IMR-90 (cell line): ENCODE measurements at regions not wholly inside any gene's neighbourhood (a gene's known extent, or its start where the extent isn't known, plus 50 kb on each side); places are given as distances from the start of the nearest gene placed in this dataset.

Source experiments
- ATAC-seq: fragments of 200-7000 bp; cut with Tn5 transposase; 2 replicates; pipeline ENCODE4 v1.9.1; 2020; ENCODE audit warnings: low read depth, mild to moderate bottlenecking, moderate library complexity
- BruUV-seq: library from RNA; stranded (reverse); fragments of 400-500 nt; replicated peaks from 2 replicates; lab custom pipeline; 2021; lab: Mats Ljungman, UMichigan
- CTCF ChIA-PET: fragments of 300-600 bp; formaldehyde crosslinking; extraction: SDS; loops from one replicate; lab custom pipeline; 2021; ENCODE audit warnings: antibody characterized with exemption; lab: Yijun Ruan, JAX
- POLR2A ChIA-PET: fragments of 300-600 bp; sonication (Branson Sonifier 250); formaldehyde crosslinking; loops from one replicate; lab custom pipeline; 2022; ENCODE audit warnings: antibody characterized with exemption; ENCODE audit not compliant: unreplicated experiment; lab: Charles Lee
- DNase-seq: peaks from one replicate; pipeline ENCODE4 v3.0.0; 2013
- H2AFZ ChIP-seq: replicated peaks from 2 replicates; pipeline ENCODE3; 2013; ENCODE audit warnings: low read length, mild to moderate bottlenecking; ENCODE audit not compliant: poor library complexity
- H2AK5ac ChIP-seq: 2 replicates; pipeline ENCODE4 v1.6.1; 2013; ENCODE audit warnings: low read depth, low read length, inconsistent platforms
- H2AK9ac ChIP-seq: replicated peaks from 2 replicates; pipeline ENCODE3; 2013; ENCODE audit warnings: mild to moderate bottlenecking, low read depth, low read length, moderate library complexity; ENCODE audit not compliant: poor library complexity
- H2BK120ac ChIP-seq: 2 replicates; pipeline ENCODE4 v1.6.1; 2013; ENCODE audit warnings: low read depth, low read length, inconsistent platforms
- H2BK15ac ChIP-seq: 3 replicates; pipeline ENCODE4 v1.6.1; 2013; ENCODE audit warnings: low read depth, low read length, inconsistent platforms
- H2BK20ac ChIP-seq: 2 replicates; pipeline ENCODE4 v1.6.1; 2013; ENCODE audit warnings: low read depth, mild to moderate bottlenecking, inconsistent platforms, low read length, moderate library complexity
- H2BK5ac ChIP-seq: 2 replicates; pipeline ENCODE4 v1.6.1; 2013; ENCODE audit warnings: mild to moderate bottlenecking, low read depth, low read length, inconsistent platforms; ENCODE audit not compliant: poor library complexity, severe bottlenecking
- H3K14ac ChIP-seq: replicated peaks from 2 replicates; pipeline ENCODE4 v1.6.1; 2013; ENCODE audit warnings: low read depth, low read length, inconsistent platforms
- H3K18ac ChIP-seq: 2 replicates; pipeline ENCODE4 v1.6.1; 2013; ENCODE audit warnings: low read depth, low read length, control low read depth
- H3K23ac ChIP-seq: 2 replicates; pipeline ENCODE4 v1.6.1; 2013; ENCODE audit warnings: low read depth, low read length, inconsistent platforms
- H3K27ac ChIP-seq: 2 replicates; pipeline ENCODE4 v1.5.1; 2013; ENCODE audit warnings: mild to moderate bottlenecking, control low read depth, low read length; ENCODE audit not compliant: insufficient read depth
- H3K27me3 ChIP-seq: 2 replicates; pipeline ENCODE4 v1.6.1; 2013; ENCODE audit warnings: low read length; ENCODE audit not compliant: control insufficient read depth, insufficient read depth
- H3K36me3 ChIP-seq: 2 replicates; pipeline ENCODE4 v1.6.1; 2013; ENCODE audit warnings: low read length, mixed read lengths; ENCODE audit not compliant: control insufficient read depth, insufficient read depth
- H3K4ac ChIP-seq: 2 replicates; pipeline ENCODE4 v1.6.1; 2013; ENCODE audit warnings: low read depth, low read length, inconsistent platforms
- H3K4me1 ChIP-seq: 2 replicates; pipeline ENCODE4 v1.6.1; 2013; ENCODE audit warnings: low read length, mixed read lengths; ENCODE audit not compliant: control insufficient read depth, insufficient read depth
- H3K4me2 ChIP-seq: 2 replicates; pipeline ENCODE4 v1.6.1; 2013; ENCODE audit warnings: low read depth, mild to moderate bottlenecking, control low read depth, low read length, moderate library complexity
- H3K4me3 ChIP-seq: 2 replicates; pipeline ENCODE4 v1.5.1; 2013; ENCODE audit warnings: low read depth, mild to moderate bottlenecking, control low read depth, low read length, moderate library complexity; ENCODE audit not compliant: insufficient read depth
- H3K56ac ChIP-seq: 2 replicates; pipeline ENCODE4 v1.6.1; 2013; ENCODE audit warnings: low read length, inconsistent platforms; ENCODE audit not compliant: insufficient read depth; ENCODE audit errors: extremely low read depth
- H3K79me1 ChIP-seq, 2 experiments: 2 replicates each; pipeline ENCODE4 v1.6.1; 2013; ENCODE audit warnings: low read length in 2 of 2, inconsistent platforms in 1 of 2, low read depth in 1 of 2
- H3K9ac ChIP-seq: 2 replicates; pipeline ENCODE4 v1.6.1; 2013; ENCODE audit warnings: low read depth, low read length, control low read depth
- H3K9me1 ChIP-seq: 2 replicates; pipeline ENCODE4 v1.6.1; 2013; ENCODE audit warnings: low read length, inconsistent platforms; ENCODE audit not compliant: insufficient read depth
- H3K9me3 ChIP-seq: 2 replicates; pipeline ENCODE4 v1.6.1; 2013; ENCODE audit warnings: low read length; ENCODE audit not compliant: control insufficient read depth, insufficient read depth
- H4K20me1 ChIP-seq: 2 replicates; pipeline ENCODE4 v1.6.1; 2013; ENCODE audit warnings: low read length, inconsistent platforms; ENCODE audit not compliant: insufficient read depth
- H4K5ac ChIP-seq: 2 replicates; pipeline ENCODE4 v1.6.1; 2013; ENCODE audit warnings: mild to moderate bottlenecking, low read depth, low read length, control low read depth
- H4K8ac ChIP-seq, 2 experiments: 2 replicates each; pipeline ENCODE4 v1.6.1; 2013; ENCODE audit warnings: low read depth in 2 of 2, low read length in 2 of 2, control low read depth in 1 of 2, inconsistent platforms in 1 of 2
- H4K91ac ChIP-seq: 2 replicates; pipeline ENCODE4 v1.6.1; 2013; ENCODE audit warnings: low read depth, low read length, inconsistent platforms; ENCODE audit not compliant: insufficient read depth
- BHLHE40 ChIP-seq: fragments of 150-350 bp; IDR thresholded peaks from 2 replicates; pipeline ENCODE4 v1.6.1; 2016; ENCODE audit warnings: mild to moderate bottlenecking, low read depth, low read length
- CHD1 ChIP-seq: IDR thresholded peaks from 2 replicates; pipeline ENCODE4 v1.6.1; 2012; ENCODE audit warnings: low read depth, low read length, improper control_type of control experiment
- CTCF ChIP-seq: conservative IDR thresholded peaks from 2 replicates; pipeline ENCODE4 v1.5.1; 2012; ENCODE audit warnings: mild to moderate bottlenecking, low read depth, low read length, improper control_type of control experiment
- ELK1 ChIP-seq: fragments of 150-350 bp; IDR thresholded peaks from 2 replicates; pipeline ENCODE4 v1.6.1; 2016; ENCODE audit warnings: low read depth, mild to moderate bottlenecking, low read length, moderate library complexity, borderline replicate concordance
- MAFK ChIP-seq: IDR thresholded peaks from 2 replicates; pipeline ENCODE4 v1.6.1; 2012; ENCODE audit warnings: low read depth, low read length, improper control_type of control experiment
- MAZ ChIP-seq: IDR thresholded peaks from 2 replicates; pipeline ENCODE4 v1.6.1; 2012; ENCODE audit warnings: low read depth, mild to moderate bottlenecking, low read length, improper control_type of control experiment, moderate library complexity, borderline replicate concordance
- MXI1 ChIP-seq: IDR thresholded peaks from 2 replicates; pipeline ENCODE4 v1.6.1; 2012; ENCODE audit warnings: low read depth, mild to moderate bottlenecking, low read length, moderate library complexity, borderline replicate concordance
- NFE2L2 ChIP-seq: fragments of 150-350 bp; IDR thresholded peaks from 2 replicates; pipeline ENCODE4 v1.6.1; 2016; ENCODE audit warnings: low read depth, mild to moderate bottlenecking, low read length
- POLR2A ChIP-seq: IDR thresholded peaks from 2 replicates; pipeline ENCODE4 v1.6.1; 2012; ENCODE audit warnings: mild to moderate bottlenecking, low read depth, low read length
- RCOR1 ChIP-seq: IDR thresholded peaks from 2 replicates; pipeline ENCODE4 v1.6.1; 2012; ENCODE audit warnings: mild to moderate bottlenecking, low read length, improper control_type of control experiment; ENCODE audit not compliant: insufficient replicate concordance
- RFX5 ChIP-seq: IDR thresholded peaks from 2 replicates; pipeline ENCODE4 v1.8.0; 2012; ENCODE audit warnings: low read depth, mild to moderate bottlenecking, low read length, moderate library complexity
- SMC3 ChIP-seq: fragments of 150-350 bp; IDR thresholded peaks from 2 replicates; pipeline ENCODE4 v1.6.1; 2016; ENCODE audit warnings: low read depth, mild to moderate bottlenecking, antibody characterized with exemption, low read length, moderate library complexity
- USF2 ChIP-seq: fragments of 150-350 bp; IDR thresholded peaks from 2 replicates; pipeline ENCODE4 v1.6.1; 2017; ENCODE audit warnings: mild to moderate bottlenecking, antibody characterized with exemption, low read length, low read depth
- WGBS, 2 experiments: methylation state at CpG; one replicate each; pipeline versions ENCODE4 v1.1.5 to v1.1.7; 2013; ENCODE audit warnings: missing lambda C conversion rate in 2 of 2; ENCODE audit not compliant: insufficient read length in 1 of 2; ENCODE audit errors: extremely low coverage in 2 of 2; 5-methylcytosine and 5-hydroxymethylcytosine counted together
- dilution Hi-C: fragments of 300-500 bp; cut with HindIII; formaldehyde crosslinking; loops from one replicate; pipeline ENCODE4 v1.14.3; 2018; ENCODE audit warnings: low sequenced_read_pairs; ENCODE audit not compliant: unreplicated experiment
- in situ Hi-C: fragments of 300-500 bp; cut with MboI; formaldehyde crosslinking; loops from 3 replicates; pipeline ENCODE4 v1.14.3; 2019; ENCODE audit warnings: low sequenced_read_pairs, inconsistent platforms, mixed read lengths
- intact Hi-C: fragments of 100-400 bp; cut with micrococcal nuclease; formaldehyde crosslinking; loops from 2 replicates; pipeline ENCODE4 v1.10.0; 2022

- no peak overlapping the region for H2BK20ac ChIP-seq
- no peak overlapping the region for H4K5ac ChIP-seq
- no peak overlapping the region for H3K18ac ChIP-seq
- H2AK5ac ChIP-seq = no peak overlapping the region
- no peak overlapping the region for H2BK120ac ChIP-seq
- H4K91ac ChIP-seq = no peak overlapping the region
- no peak overlapping the region for H2BK15ac ChIP-seq
- H3K4me3 ChIP-seq = no peak overlapping the region
- POLR2A ChIA-PET = no interaction called here
- CTCF ChIA-PET = no interaction called here
- no peak for DNase-seq
- H2BK5ac ChIP-seq = no peak overlapping the region
- H3K14ac ChIP-seq = no peak overlapping the region
- no peaks in the 10 kb centered on the region for H3K79me1 ChIP-seq
- BruUV-seq = no TSS peak
- H4K20me1 ChIP-seq = no peaks in the 10 kb centered on the region
- H3K4ac ChIP-seq = no peak overlapping the region
- no peak overlapping the region for H3K27ac ChIP-seq
- no peak overlapping the region for H3K9ac ChIP-seq
- TF ChIP-seq SMC3 (no peak), RCOR1 (no peak), MXI1 (no peak), CTCF (no peak), NFE2L2 (no peak), MAZ (no peak), POLR2A (no peak), MAFK (no peak), RFX5 (no peak), BHLHE40 (no peak), ELK1 (no peak), USF2 (no peak), CHD1 (no peak)
- no peak overlapping the region for H2AK9ac ChIP-seq
- no peak overlapping the region for H3K4me2 ChIP-seq
- H4K8ac ChIP-seq = no peak overlapping the region
- H3K9me3 ChIP-seq = no peaks in the 10 kb centered on the region
- no peaks in the 10 kb centered on the region for H3K4me1 ChIP-seq
- no peak for ATAC-seq
- H2AFZ ChIP-seq = no peak overlapping the region
- no peak overlapping the region for H3K56ac ChIP-seq
- intact Hi-C loops = no loop called here
- H3K36me3 ChIP-seq = no peaks in the 10 kb centered on the region
- H3K23ac ChIP-seq = no peak overlapping the region
- dilution Hi-C loops = no loop called here
- no CpG with 5 or more reads among the region's 5 CpGs for WGBS, 2 experiments
- H3K9me1 ChIP-seq = no peaks in the 10 kb centered on the region
- no peaks in the 10 kb centered on the region for H3K27me3 ChIP-seq
- in situ Hi-C loops = no loop called here
Observed at GRCh38 chr2:175624785-175625184, 377.3 kb downstream of the LNPK start.
